ENCODE measurements at regions not wholly inside any gene's neighbourhood (a gene's known extent, or its start where the extent isn't known, plus 50 kb on each side); places are given as distances from the start of the nearest gene placed in this dataset.
A peak's percentile ranks its signal among the peaks of the same experiment; 100 is the strongest.

- DNase-seq, result no peak
These were observed 153.8 kb upstream of the LEF1 start for GRCh38 chr4:108322497-108322896.

- DNase-seq, result no peak
These were observed 151.3 kb upstream of the LEF1 start for GRCh38 chr4:108320061-108320460.

- DNase-seq, result no peak
These were observed 148.6 kb upstream of the LEF1 start for GRCh38 chr4:108317377-108317776.

- DNase-seq, result no peak
These were observed 147.0 kb upstream of the LEF1 start for GRCh38 chr4:108315694-108316093.

- DNase-seq, result no peak
These were observed 146.3 kb upstream of the LEF1 start for GRCh38 chr4:108314900-108315589.

- DNase-seq, result no peak
These were observed 145.0 kb upstream of the LEF1 start for GRCh38 chr4:108313546-108314339.

GRCh38 chr4:108311313-108311712 lies 142.6 kb upstream of the LEF1 start:
- no peak for DNase-seq

GRCh38 chr4:108303488-108304177 lies 134.9 kb upstream of the LEF1 start:
- no peak for DNase-seq

GRCh38 chr4:108301545-108302251 lies 133.0 kb upstream of the LEF1 start:
- DNase-seq, result no peak

GRCh38 chr4:108297605-108298004 lies 128.9 kb upstream of the LEF1 start:
- DNase-seq, result no peak

GRCh38 chr4:108292229-108292628 lies 123.5 kb upstream of the LEF1 start:
- DNase-seq, result no peak

GRCh38 chr4:108291137-108291536 lies 122.4 kb upstream of the LEF1 start:
- DNase-seq, result no peak

GRCh38 chr4:108287834-108288413 lies 119.2 kb upstream of the LEF1 start:
- peak in 1 of 2 experiments; percentile 41 for DNase-seq

GRCh38 chr4:108280072-108280471 lies 111.3 kb upstream of the LEF1 start:
- no peak for DNase-seq

- no peak for DNase-seq
These were observed 108.0 kb upstream of the LEF1 start for GRCh38 chr4:108276690-108277089.

- no peak for DNase-seq
These were observed 104.3 kb upstream of the LEF1 start for GRCh38 chr4:108272986-108273385.

- DNase-seq, result peak in 1 of 2 experiments; percentile 22
These were observed 103.8 kb upstream of the LEF1 start for GRCh38 chr4:108272561-108272960.

- DNase-seq, result no peak
These were observed 103.3 kb upstream of the LEF1 start for GRCh38 chr4:108272046-108272445.

GRCh38 chr4:108270466-108271450 lies 102.0 kb upstream of the LEF1 start:
- no peak for DNase-seq

- DNase-seq, result no peak
These were observed 96.0 kb upstream of the LEF1 start for GRCh38 chr4:108264693-108265092.

- DNase-seq, result no peak
These were observed 94.3 kb upstream of the LEF1 start for GRCh38 chr4:108263057-108263456.

- no peak for DNase-seq
These were observed 92.3 kb upstream of the LEF1 start for GRCh38 chr4:108261026-108261425.

Data from NCI-H2081 (cell line).